Stimulated activated naive CD4-positive, alpha-beta T cell (primary cell): ENCODE measurements at regions not wholly inside any gene's neighbourhood (a gene's known extent, or its start where the extent isn't known, plus 50 kb on each side); places are given as distances from the start of the nearest gene placed in this dataset.
"Not testable (repeated sequence)": the region's sequence is repeated elsewhere in the genome, so short reads cannot be mapped to it uniquely, and the experiment has no call there.

Experiments
- DNase-seq, 6 experiments: peaks; one replicate each; lab custom pipeline; 2025; lab: John Stamatoyannopoulos, UW

- DNase-seq, result no peak
These were observed 65.6 kb upstream of the EDEM3 start for GRCh38 chr1:184820218-184820750.

DNA sequence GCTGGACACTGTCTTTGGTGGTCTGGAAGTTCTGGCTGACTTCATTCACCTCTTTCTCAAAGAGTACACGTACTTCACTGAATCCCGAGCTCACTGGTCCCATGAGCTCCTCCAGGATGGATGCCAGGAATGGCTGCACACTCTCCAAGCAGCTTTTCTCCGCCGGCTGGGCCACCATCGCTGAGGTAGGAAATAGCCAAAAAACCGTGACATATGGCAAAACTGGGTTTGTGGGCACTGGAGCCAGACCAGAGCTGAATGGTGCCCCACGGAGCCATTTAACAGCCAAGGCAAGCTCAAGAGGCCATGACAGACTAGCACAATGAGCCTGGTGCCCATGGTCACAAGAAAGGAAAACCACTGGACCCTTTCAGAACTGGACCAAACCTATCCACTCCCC, 64.0 kb upstream of the EDEM3 start:
- DNase-seq, result no peak

- DNase-seq, result not testable (repeated sequence)
These were observed 62.3 kb upstream of the EDEM3 start for GRCh38 chr1:184817003-184817402.

GRCh38 chr1:184813528-184814089, 59.0 kb upstream of the EDEM3 start:
- no peak for DNase-seq

GRCh38 chr1:184811439-184812111, 56.9 kb upstream of the EDEM3 start:
- DNase-seq, result no peak

DNA sequence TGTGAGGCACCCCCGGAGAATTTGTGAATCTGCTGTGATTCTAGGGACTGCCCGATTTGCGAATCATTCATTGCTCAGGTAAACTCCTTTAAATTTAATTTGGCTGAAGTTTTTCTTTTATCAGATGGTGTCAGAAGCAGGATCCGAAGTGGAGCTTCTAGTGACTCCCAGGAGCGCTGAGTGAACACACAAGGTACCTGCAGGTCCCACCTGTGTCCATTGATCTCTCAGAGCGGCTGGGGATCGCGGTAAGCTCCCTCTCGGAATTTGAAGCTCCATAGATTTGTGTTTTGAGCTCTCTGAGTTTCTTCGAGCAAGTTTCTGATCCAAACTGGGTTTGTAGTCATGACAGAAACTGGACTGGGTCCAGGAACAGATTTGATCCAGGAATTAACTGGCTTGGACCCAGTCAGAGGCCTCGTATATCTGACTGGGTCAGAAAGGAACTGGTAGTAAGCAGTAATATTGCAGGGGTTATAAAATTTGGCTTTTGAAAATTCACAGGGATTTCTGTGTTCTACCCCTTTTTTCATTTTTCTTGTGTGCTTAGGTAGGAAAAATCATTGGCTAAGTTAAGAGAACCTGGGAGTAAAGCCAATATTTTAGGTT, 56.2 kb upstream of the EDEM3 start:
- DNase-seq, result no peak

GRCh38 chr1:184806296-184806721, 51.7 kb upstream of the EDEM3 start:
- no peak for DNase-seq

DNA sequence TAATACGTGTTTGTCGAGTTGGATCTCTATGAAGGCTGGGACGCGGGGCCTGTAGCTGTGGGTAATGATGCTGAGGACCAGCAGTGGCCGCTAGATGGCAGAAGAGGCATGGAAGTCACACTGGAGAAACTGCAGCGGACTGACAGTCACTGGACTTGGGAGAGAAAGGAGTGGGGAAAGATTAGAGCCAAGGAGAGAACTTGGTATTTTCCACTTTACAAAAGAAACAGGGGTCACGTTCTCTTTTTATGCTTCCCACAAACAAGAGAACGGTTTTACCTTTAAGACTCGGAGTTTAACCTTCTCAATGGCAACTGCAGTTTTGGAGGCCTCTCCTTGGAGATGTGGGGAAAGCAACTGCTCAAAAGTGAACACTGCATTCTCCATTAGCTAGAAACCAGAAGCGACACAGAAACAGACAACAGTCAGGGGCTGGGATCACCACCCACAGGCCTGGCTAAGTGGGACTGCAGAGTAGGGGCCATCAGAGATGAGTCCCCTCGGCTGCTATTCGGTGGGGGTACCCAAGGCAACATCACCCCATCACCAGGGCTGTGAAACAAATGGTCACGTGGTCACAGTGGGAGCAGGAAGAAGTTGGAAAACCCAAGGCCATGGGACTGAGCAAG, 51.1 kb upstream of the EDEM3 start:
- peak; percentile 53 to 80 (median 70) for DNase-seq
